Neural progenitor cell (in vitro differentiated cells): ENCODE measurements at regions not wholly inside any gene's neighbourhood (a gene's known extent, or its start where the extent isn't known, plus 50 kb on each side); places are given as distances from the start of the nearest gene placed in this dataset.

Experiments used
- DNase-seq: peaks from one replicate; pipeline ENCODE4 v3.0.0-alpha.2; 2016; ENCODE audit warnings: low spot score
- H2AFZ ChIP-seq: fragments of 200-600 bp; sonication (generic); replicated peaks from 2 replicates; pipeline ENCODE4 v1.6.1; 2016; ENCODE audit warnings: antibody characterized with exemption
- H3F3A ChIP-seq: fragments of 200-600 bp; sonication (generic); 2 replicates; pipeline ENCODE4 v1.6.1; 2016; ENCODE audit warnings: antibody characterized with exemption, low read depth
- H3K27ac ChIP-seq: fragments of 200-600 bp; sonication (generic); 2 replicates; pipeline ENCODE4 v1.5.1; 2016; ENCODE audit warnings: mild to moderate bottlenecking
- H3K27me3 ChIP-seq: fragments of 200-600 bp; sonication (generic); 2 replicates; pipeline ENCODE4 v1.6.1; 2016; ENCODE audit warnings: mild to moderate bottlenecking, moderate library complexity
- H3K36me3 ChIP-seq: fragments of 200-600 bp; sonication (generic); 2 replicates; pipeline ENCODE4 v1.5.1; 2016
- H3K4me1 ChIP-seq: fragments of 200-600 bp; sonication (generic); 2 replicates; pipeline ENCODE4 v1.6.1; 2016; ENCODE audit warnings: mixed run types
- H3K4me2 ChIP-seq: fragments of 200-600 bp; sonication (generic); 2 replicates; pipeline ENCODE4 v1.6.1; 2016
- H3K4me3 ChIP-seq: fragments of 200-600 bp; sonication (generic); 2 replicates; pipeline ENCODE4 v1.5.1; 2016
- H3K79me2 ChIP-seq: fragments of 200-600 bp; sonication (generic); 2 replicates; pipeline ENCODE4 v1.6.1; 2016; ENCODE audit warnings: low read depth
- H3K9ac ChIP-seq: fragments of 200-600 bp; sonication (generic); 2 replicates; pipeline ENCODE4 v1.6.1; 2016
- H3K9me3 ChIP-seq: fragments of 200-600 bp; sonication (generic); 2 replicates; pipeline ENCODE4 v1.5.1; 2016; ENCODE audit warnings: low read depth
- H4K20me1 ChIP-seq: fragments of 200-600 bp; sonication (generic); 2 replicates; pipeline ENCODE4 v1.6.1; 2016; ENCODE audit warnings: low read depth
- H3K27ac Mint-ChIP-seq: 3 replicates; pipeline ENCODE4 v1.8.0; 2021; ENCODE audit warnings: mixed read lengths
- H3K27me3 Mint-ChIP-seq: 2 replicates; pipeline ENCODE4 v1.8.0; 2022; ENCODE audit warnings: low read depth, mild to moderate bottlenecking, inconsistent platforms, moderate library complexity, mixed read lengths; ENCODE audit not compliant: insufficient read depth
- H3K36me3 Mint-ChIP-seq: 3 replicates; pipeline ENCODE4 v1.8.0; 2021; ENCODE audit warnings: mixed read lengths
- H3K4me1 Mint-ChIP-seq: 3 replicates; pipeline ENCODE4 v1.8.0; 2021; ENCODE audit warnings: mixed read lengths
- H3K4me3 Mint-ChIP-seq: 3 replicates; pipeline ENCODE4 v1.8.0; 2021; ENCODE audit warnings: mild to moderate bottlenecking, moderate library complexity, mixed read lengths
- H3K9me3 Mint-ChIP-seq: 3 replicates; pipeline ENCODE4 v1.8.0; 2020; ENCODE audit warnings: mixed read lengths
- CTCF ChIP-seq: fragments of 200-600 bp; sonication (generic); IDR thresholded peaks from 2 replicates; pipeline ENCODE4 v1.5.1; 2017; ENCODE audit warnings: antibody characterized with exemption, mild to moderate bottlenecking
- EZH2 ChIP-seq: fragments of 200-600 bp; sonication (generic); IDR thresholded peaks from 2 replicates; pipeline ENCODE4 v1.6.1; 2017; ENCODE audit warnings: antibody characterized with exemption, mild to moderate bottlenecking, moderate library complexity
- EZH2phosphoT487 ChIP-seq: fragments of 200-600 bp; sonication (generic); IDR thresholded peaks from 2 replicates; pipeline ENCODE4 v1.6.1; 2017; ENCODE audit warnings: antibody characterized with exemption

GRCh38 chr9:134996591-134997530 is 79.1 kb upstream of the FCN1 start:
- H3K4me1 Mint-ChIP-seq: no peaks in the 10 kb centered on the region
- Histone ChIP-seq H3K4me3 (no peak overlapping the region), H4K20me1 (no peaks in the 10 kb centered on the region), H3K4me2 (no peak overlapping the region), H3K36me3 (no peaks in the 10 kb centered on the region), H3K4me1 (no peaks in the 10 kb centered on the region), H3K27me3 (no peaks in the 10 kb centered on the region), H3K9me3 (peaks cover 14% of the 10 kb centered on the region), H3F3A (no peaks in the 10 kb centered on the region), H3K9ac (no peak overlapping the region), H3K79me2 (no peaks in the 10 kb centered on the region), H2AFZ (no peak overlapping the region), H3K27ac (no peak overlapping the region)
- peak overlapping the region; percentile 36 for H3K4me3 Mint-ChIP-seq
- H3K36me3 Mint-ChIP-seq: peaks cover 2% of the 10 kb centered on the region
- no peak for DNase-seq
- peaks cover 37% of the 10 kb centered on the region for H3K9me3 Mint-ChIP-seq
- TF ChIP-seq EZH2: no peak
- no peak for TF ChIP-seq CTCF
- no peak for TF ChIP-seq EZH2phosphoT487
- peaks cover 12% of the 10 kb centered on the region for H3K27me3 Mint-ChIP-seq
- no peak overlapping the region for H3K27ac Mint-ChIP-seq

- H3K27ac Mint-ChIP-seq: no peak overlapping the region
- no peak overlapping the region for H3K9ac ChIP-seq
- H3K27ac ChIP-seq: no peak overlapping the region
- H3K4me1 Mint-ChIP-seq: no peaks in the 10 kb centered on the region
- TF ChIP-seq EZH2phosphoT487: no peak
- peaks cover 14% of the 10 kb centered on the region for H3K9me3 ChIP-seq
- DNase-seq: peak; percentile 29
- no peak overlapping the region for H3K4me3 Mint-ChIP-seq
- peaks cover 48% of the 10 kb centered on the region for H3K9me3 Mint-ChIP-seq
- no peaks in the 10 kb centered on the region for H3K36me3 ChIP-seq
- no peak overlapping the region for H2AFZ ChIP-seq
- no peak overlapping the region for H3K4me2 ChIP-seq
- no peaks in the 10 kb centered on the region for H3K79me2 ChIP-seq
- no peaks in the 10 kb centered on the region for H3K4me1 ChIP-seq
- H3K4me3 ChIP-seq: no peak overlapping the region
- H4K20me1 ChIP-seq: no peaks in the 10 kb centered on the region
- H3K27me3 ChIP-seq: no peaks in the 10 kb centered on the region
- H3K27me3 Mint-ChIP-seq: peaks cover 12% of the 10 kb centered on the region
- H3F3A ChIP-seq: no peaks in the 10 kb centered on the region
- H3K36me3 Mint-ChIP-seq: peaks cover 2% of the 10 kb centered on the region
These were observed 83.0 kb upstream of the FCN1 start for GRCh38 chr9:135000647-135001245.

- H3K36me3 Mint-ChIP-seq: peaks cover 2% of the 10 kb centered on the region
- no peak overlapping the region for H3K27ac Mint-ChIP-seq
- Histone ChIP-seq H3K36me3 (no peaks in the 10 kb centered on the region), H2AFZ (no peak overlapping the region), H3K9me3 (peaks cover 14% of the 10 kb centered on the region), H3K4me1 (no peaks in the 10 kb centered on the region), H3F3A (no peaks in the 10 kb centered on the region), H3K4me3 (no peak overlapping the region), H3K4me2 (no peak overlapping the region), H3K27ac (no peak overlapping the region), H3K79me2 (no peaks in the 10 kb centered on the region), H4K20me1 (no peaks in the 10 kb centered on the region), H3K27me3 (no peaks in the 10 kb centered on the region), H3K9ac (no peak overlapping the region)
- H3K4me1 Mint-ChIP-seq: no peaks in the 10 kb centered on the region
- no peak for DNase-seq
- peaks cover 48% of the 10 kb centered on the region for H3K9me3 Mint-ChIP-seq
- H3K4me3 Mint-ChIP-seq: no peak overlapping the region
- H3K27me3 Mint-ChIP-seq: peaks cover 12% of the 10 kb centered on the region
- TF ChIP-seq EZH2phosphoT487: no peak
- TF ChIP-seq EZH2: no peak
- TF ChIP-seq CTCF: no peak
These were observed 83.8 kb upstream of the FCN1 start for GRCh38 chr9:135001526-135001925.

- H3K4me3 ChIP-seq: no peak overlapping the region
- no peaks in the 10 kb centered on the region for H3F3A ChIP-seq
- H3K36me3 ChIP-seq: no peaks in the 10 kb centered on the region
- Mint-ChIP-seq H3K9me3 (peaks cover 47% of the 10 kb centered on the region), H3K27me3 (peaks cover 10% of the 10 kb centered on the region), H3K4me3 (no peak overlapping the region), H3K4me1 (no peaks in the 10 kb centered on the region), H3K27ac (no peak overlapping the region), H3K36me3 (peaks cover 2% of the 10 kb centered on the region)
- no peaks in the 10 kb centered on the region for H4K20me1 ChIP-seq
- no peaks in the 10 kb centered on the region for H3K79me2 ChIP-seq
- no peaks in the 10 kb centered on the region for H3K27me3 ChIP-seq
- H3K4me1 ChIP-seq: no peaks in the 10 kb centered on the region
- no peak overlapping the region for H3K27ac ChIP-seq
- TF ChIP-seq EZH2: no peak
- no peak for TF ChIP-seq EZH2phosphoT487
- no peak for TF ChIP-seq CTCF
- no peak overlapping the region for H2AFZ ChIP-seq
- no peak for DNase-seq
- H3K9me3 ChIP-seq: peaks cover 14% of the 10 kb centered on the region
- no peak overlapping the region for H3K9ac ChIP-seq
- no peak overlapping the region for H3K4me2 ChIP-seq
These were observed 84.6 kb upstream of the FCN1 start for GRCh38 chr9:135002336-135002735.
